ENCODE measurements at regions not wholly inside any gene's neighbourhood (a gene's known extent, or its start where the extent isn't known, plus 50 kb on each side); places are given as distances from the start of the nearest gene placed in this dataset.

DNA sequence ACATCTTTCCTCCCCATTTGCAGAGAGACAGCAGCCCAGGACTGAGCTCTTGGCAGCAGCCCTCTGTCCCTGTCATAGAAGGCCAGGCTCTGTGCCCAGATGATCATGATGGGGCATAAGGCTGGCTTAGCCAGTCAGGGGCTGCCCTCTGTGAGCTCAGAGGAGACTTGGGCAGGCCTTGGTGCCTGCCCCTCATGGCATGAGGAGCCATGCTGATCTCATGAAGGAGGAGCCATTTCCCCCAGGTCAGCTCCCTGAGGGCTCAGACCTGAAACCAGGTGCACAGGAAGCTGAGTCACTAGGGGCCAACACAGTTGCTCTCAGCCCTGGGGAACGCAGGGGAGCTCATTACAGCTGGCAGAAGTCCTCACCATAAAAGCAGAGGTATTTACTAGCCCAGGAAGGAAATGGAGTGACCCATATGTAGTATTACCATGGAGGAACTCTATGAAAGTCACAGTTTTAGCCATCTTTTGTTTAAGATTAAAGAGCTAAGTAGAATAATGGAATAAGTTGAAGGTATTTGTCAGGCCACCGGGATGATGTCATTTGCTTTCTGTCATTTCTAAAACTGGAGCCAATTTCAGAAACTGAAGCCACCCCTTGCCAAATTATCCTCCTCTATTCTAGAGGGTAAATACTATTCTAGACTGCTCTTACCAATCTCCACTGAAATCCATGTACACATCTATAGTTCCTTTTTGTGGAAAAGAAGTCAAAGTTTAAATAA is 362.4 kb upstream of the ZNF32 start:
- Mint-ChIP-seq H3K27me3 (ENCODE audit: unreplicated experiment) (no peaks in the 10 kb centered on the region), H3K4me3 (ENCODE audit: low read depth, unreplicated experiment) (no peak overlapping the region), H3K27ac (ENCODE audit: unreplicated experiment) (no peak overlapping the region), H3K4me1 (ENCODE audit: low read depth, unreplicated experiment) (no peaks in the 10 kb centered on the region), H3K36me3 (ENCODE audit: insufficient read depth, unreplicated experiment) (no peaks in the 10 kb centered on the region), H3K9me3 (ENCODE audit: low read depth, unreplicated experiment) (peaks cover 12% of the 10 kb centered on the region)
- BruUV-seq (replicated peaks), result no TSS peak
- intact Hi-C loops (cut with micrococcal nuclease; ENCODE audit: unreplicated experiment), result no loop called here
- TF ChIP-seq, protein P1, sequence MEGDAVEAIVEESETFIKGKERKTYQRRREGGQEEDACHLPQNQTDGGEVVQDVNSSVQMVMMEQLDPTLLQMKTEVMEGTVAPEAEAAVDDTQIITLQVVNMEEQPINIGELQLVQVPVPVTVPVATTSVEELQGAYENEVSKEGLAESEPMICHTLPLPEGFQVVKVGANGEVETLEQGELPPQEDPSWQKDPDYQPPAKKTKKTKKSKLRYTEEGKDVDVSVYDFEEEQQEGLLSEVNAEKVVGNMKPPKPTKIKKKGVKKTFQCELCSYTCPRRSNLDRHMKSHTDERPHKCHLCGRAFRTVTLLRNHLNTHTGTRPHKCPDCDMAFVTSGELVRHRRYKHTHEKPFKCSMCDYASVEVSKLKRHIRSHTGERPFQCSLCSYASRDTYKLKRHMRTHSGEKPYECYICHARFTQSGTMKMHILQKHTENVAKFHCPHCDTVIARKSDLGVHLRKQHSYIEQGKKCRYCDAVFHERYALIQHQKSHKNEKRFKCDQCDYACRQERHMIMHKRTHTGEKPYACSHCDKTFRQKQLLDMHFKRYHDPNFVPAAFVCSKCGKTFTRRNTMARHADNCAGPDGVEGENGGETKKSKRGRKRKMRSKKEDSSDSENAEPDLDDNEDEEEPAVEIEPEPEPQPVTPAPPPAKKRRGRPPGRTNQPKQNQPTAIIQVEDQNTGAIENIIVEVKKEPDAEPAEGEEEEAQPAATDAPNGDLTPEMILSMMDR (IDR thresholded peaks at IDR 0.05; ENCODE audit: unreplicated experiment), result no peak
- DNase-seq, result no peak
- CTCF ChIA-PET, result no interaction called here

DNA sequence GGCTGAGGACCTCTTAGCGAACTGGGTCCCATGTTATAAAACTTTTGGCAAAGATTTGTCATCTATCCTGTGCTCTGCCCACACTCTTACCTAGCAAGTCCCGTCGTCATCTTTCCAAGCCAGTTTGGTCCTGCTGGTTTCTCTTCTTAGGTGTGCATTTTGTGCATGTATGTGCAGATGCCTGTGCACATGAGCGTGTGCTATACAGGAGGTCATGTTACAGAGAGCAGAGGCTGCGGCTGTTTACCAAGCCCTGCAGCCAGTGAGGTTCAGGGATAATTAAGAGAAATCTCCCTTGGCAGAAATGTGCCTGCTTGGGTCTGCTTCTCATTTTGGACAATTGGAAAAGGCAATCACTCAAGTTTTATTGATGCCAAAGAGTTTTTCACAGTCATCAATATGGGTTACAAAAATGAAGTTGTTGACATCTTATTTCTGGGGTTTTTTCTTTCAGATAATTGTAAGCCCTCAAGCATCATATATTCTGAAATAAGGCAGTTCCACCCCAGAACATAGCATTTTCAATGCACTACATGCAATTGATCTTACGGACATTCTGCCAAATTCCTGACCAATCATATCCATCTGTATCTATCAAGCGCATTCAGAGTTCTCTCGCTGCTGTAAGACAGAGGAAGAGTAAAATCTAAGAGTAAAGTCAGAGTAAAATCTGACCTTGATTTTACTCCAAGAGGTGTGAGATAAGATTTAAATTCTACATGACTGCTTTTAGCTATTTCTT is 361.4 kb upstream of the ZNF32 start:
- Mint-ChIP-seq H3K4me3 (ENCODE audit: low read depth, unreplicated experiment) (no peak overlapping the region), H3K9me3 (ENCODE audit: low read depth, unreplicated experiment) (peaks cover 12% of the 10 kb centered on the region), H3K4me1 (ENCODE audit: low read depth, unreplicated experiment) (no peaks in the 10 kb centered on the region), H3K36me3 (ENCODE audit: insufficient read depth, unreplicated experiment) (no peaks in the 10 kb centered on the region), H3K27ac (ENCODE audit: unreplicated experiment) (no peak overlapping the region), H3K27me3 (ENCODE audit: unreplicated experiment) (no peaks in the 10 kb centered on the region)
- CTCF ChIA-PET, result no interaction called here
- DNase-seq, result no peak
- TF ChIP-seq, protein P1 (IDR thresholded peaks at IDR 0.05; ENCODE audit: unreplicated experiment), result no peak
- no TSS peak for BruUV-seq (replicated peaks)
- intact Hi-C loops (cut with micrococcal nuclease; ENCODE audit: unreplicated experiment), result no loop called here

DNA sequence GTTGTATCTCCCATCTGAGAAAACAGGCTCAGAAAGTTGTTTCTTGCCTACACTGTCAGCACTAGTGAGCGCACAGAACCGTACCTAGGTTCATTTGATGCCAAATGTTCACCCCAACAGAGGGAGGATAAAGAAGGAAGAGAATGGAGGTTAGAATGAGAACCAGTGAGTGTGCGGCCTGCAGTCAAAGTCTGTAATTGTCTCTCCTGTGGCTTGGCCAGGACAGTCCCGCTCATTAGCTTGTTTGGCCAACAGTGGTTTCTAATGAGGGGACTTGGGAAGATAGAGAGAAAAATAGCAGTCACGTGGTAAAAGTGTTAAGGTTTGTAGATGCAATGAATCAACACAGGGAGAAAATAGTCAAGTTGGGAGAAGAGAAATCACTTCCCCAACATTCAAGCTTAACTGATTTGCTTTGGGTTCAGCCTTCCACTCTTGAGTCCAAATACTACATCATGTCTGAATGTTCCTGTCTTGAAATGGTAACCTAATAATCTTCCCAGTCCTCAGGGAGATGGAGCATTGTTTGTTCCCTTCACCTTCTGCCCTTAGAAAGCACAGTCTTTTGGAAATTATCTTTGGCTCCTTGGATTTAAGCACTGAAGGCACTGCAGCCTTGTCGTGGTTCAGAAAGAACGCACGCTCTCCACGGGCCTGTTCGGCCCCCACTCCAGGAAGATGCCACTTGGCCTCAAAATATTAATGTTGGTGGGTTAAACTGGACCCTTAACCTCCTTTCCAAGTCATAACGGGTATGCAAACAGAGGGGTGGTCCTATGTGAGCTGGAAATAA is 360.4 kb upstream of the ZNF32 start:
- Mint-ChIP-seq H3K27me3 (ENCODE audit: unreplicated experiment) (no peaks in the 10 kb centered on the region), H3K36me3 (ENCODE audit: insufficient read depth, unreplicated experiment) (no peaks in the 10 kb centered on the region), H3K4me1 (ENCODE audit: low read depth, unreplicated experiment) (no peaks in the 10 kb centered on the region), H3K9me3 (ENCODE audit: low read depth, unreplicated experiment) (peaks cover 12% of the 10 kb centered on the region), H3K27ac (ENCODE audit: unreplicated experiment) (no peak overlapping the region), H3K4me3 (ENCODE audit: low read depth, unreplicated experiment) (no peak overlapping the region)
- CTCF ChIA-PET, result no interaction called here
- TF ChIP-seq, protein P1 (IDR thresholded peaks at IDR 0.05; ENCODE audit: unreplicated experiment), result no peak
- BruUV-seq (replicated peaks), result no TSS peak
- no peak for DNase-seq
- intact Hi-C loops (cut with micrococcal nuclease; ENCODE audit: unreplicated experiment), result no loop called here

DNA sequence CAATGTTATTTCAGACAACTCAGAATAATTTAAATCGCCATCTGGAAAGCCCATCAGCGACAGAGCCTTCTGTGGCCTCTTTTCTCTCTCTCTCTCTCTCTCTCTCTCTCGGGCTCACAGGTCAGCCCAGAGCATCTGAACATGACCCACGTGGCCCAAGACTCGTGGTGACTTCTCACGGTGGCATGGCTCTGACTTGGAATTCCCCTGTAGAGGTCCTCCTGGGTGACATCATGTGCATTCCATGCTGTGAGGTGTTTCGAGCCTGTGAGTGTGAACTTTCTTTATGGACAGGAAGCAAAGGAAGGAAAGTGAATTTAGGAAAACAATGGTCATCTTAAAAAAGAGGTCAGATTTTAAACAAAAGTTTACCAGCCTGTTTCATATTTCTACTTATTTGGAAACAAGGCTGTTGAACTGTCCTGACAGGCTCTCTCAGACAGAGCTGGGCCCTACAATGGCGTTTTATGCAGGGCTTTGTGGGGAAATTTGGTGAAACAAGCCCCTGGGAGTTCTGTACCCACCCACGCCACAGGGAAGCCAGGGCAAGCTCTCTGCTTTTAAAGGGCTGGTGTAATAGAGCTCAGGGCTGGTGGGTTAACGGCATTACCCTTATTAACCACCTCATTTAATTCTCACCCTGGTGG is 359.7 kb upstream of the ZNF32 start:
- Mint-ChIP-seq H3K9me3 (ENCODE audit: low read depth, unreplicated experiment) (peaks cover 10% of the 10 kb centered on the region), H3K27me3 (ENCODE audit: unreplicated experiment) (no peaks in the 10 kb centered on the region), H3K27ac (ENCODE audit: unreplicated experiment) (no peak overlapping the region), H3K4me3 (ENCODE audit: low read depth, unreplicated experiment) (no peak overlapping the region), H3K4me1 (ENCODE audit: low read depth, unreplicated experiment) (no peaks in the 10 kb centered on the region), H3K36me3 (ENCODE audit: insufficient read depth, unreplicated experiment) (no peaks in the 10 kb centered on the region)
- intact Hi-C loops (cut with micrococcal nuclease; ENCODE audit: unreplicated experiment), result no loop called here
- CTCF ChIA-PET, result no interaction called here
- no peak for DNase-seq
- TF ChIP-seq, protein P1 (IDR thresholded peaks at IDR 0.05; ENCODE audit: unreplicated experiment), result no peak
- BruUV-seq (replicated peaks), result no TSS peak

Data from Calu3 (cell line).